ENCODE measurements at regions not wholly inside any gene's neighbourhood (a gene's known extent, or its start where the extent isn't known, plus 50 kb on each side); places are given as distances from the start of the nearest gene placed in this dataset.

- TF ChIP-seq ZNF800 (CRISPR knock-in tag; IDR thresholded peaks at IDR 0.05) (no peak), BRF2 (CRISPR knock-in tag; IDR thresholded peaks at IDR 0.05) (no peak), HINFP (CRISPR knock-in tag; IDR thresholded peaks at IDR 0.05; ENCODE audit: low read depth) (no peak), ZNF552 (CRISPR knock-in tag; IDR thresholded peaks at IDR 0.05; ENCODE audit: borderline replicate concordance) (no peak), ZFP62 (CRISPR knock-in tag; IDR thresholded peaks at IDR 0.05) (no peak), POLR2AphosphoS2 (IDR thresholded peaks at IDR 0.05; ENCODE audit: low read depth, low read length) (no peak), ZNF343 (CRISPR knock-in tag; IDR thresholded peaks at IDR 0.05) (no peak), ZNF678 (CRISPR knock-in tag; IDR thresholded peaks at IDR 0.05) (no peak), ZNF143 (CRISPR knock-in tag; IDR thresholded peaks at IDR 0.05) (peak; percentile 55; the same call in 1 of the 2 replicates), ZSCAN22 (CRISPR knock-in tag; IDR thresholded peaks at IDR 0.05) (no peak), SNAPC4 (CRISPR knock-in tag; IDR thresholded peaks at IDR 0.05) (no peak), MAF1 (CRISPR knock-in tag; IDR thresholded peaks at IDR 0.05; ENCODE audit: borderline replicate concordance) (no peak), TRIM24 (CRISPR knock-in tag; IDR thresholded peaks at IDR 0.05) (peak; percentile 78), ZNF747 (CRISPR knock-in tag; IDR thresholded peaks at IDR 0.05; ENCODE audit: borderline replicate concordance) (peak; percentile 68; the same call in 1 of the 2 replicates), FOXC1 (CRISPR knock-in tag; IDR thresholded peaks at IDR 0.05; ENCODE audit: borderline replicate concordance) (0 out of 2 replicates have a peak, but pooled peaks have one; percentile 23), HOXA5 (CRISPR knock-in tag; IDR thresholded peaks at IDR 0.05) (peak; percentile 59; the same call in 1 of the 2 replicates), POLR2A (IDR thresholded peaks at IDR 0.05; ENCODE audit: insufficient read depth in 1 of 2, low read depth in 2 of 2, low read length in 2 of 2) (no peak), ZBTB3 (CRISPR knock-in tag; IDR thresholded peaks at IDR 0.05; ENCODE audit: borderline replicate concordance, low read depth) (no peak), SRSF4 (IDR thresholded peaks at IDR 0.05; ENCODE audit: low read depth, low read length, poor library complexity, severe bottlenecking) (no peak), ZNF788 (CRISPR knock-in tag; IDR thresholded peaks at IDR 0.05; ENCODE audit: borderline replicate concordance) (no peak)
Measured at GRCh38 chr4:102441978-102442911, 58.9 kb upstream of the NFKB1 start (continued).

Measured in HepG2 (cell line).